ENCODE measurements at regions not wholly inside any gene's neighbourhood (a gene's known extent, or its start where the extent isn't known, plus 50 kb on each side); places are given as distances from the start of the nearest gene placed in this dataset.

- TF ChIP-seq CTCF (IDR thresholded peaks at IDR 0.05; ENCODE audit: low read length) (no peak), EZH2 (IDR thresholded peaks at IDR 0.05; ENCODE audit: borderline replicate concordance, low read length) (no peak)
Observed at GRCh38 chr21:32975811-32976431, 49.8 kb upstream of the OLIG2 start.

All from OCI-LY1 (cell line).